ENCODE measurements at regions not wholly inside any gene's neighbourhood (a gene's known extent, or its start where the extent isn't known, plus 50 kb on each side); places are given as distances from the start of the nearest gene placed in this dataset.

GRCh38 chr6:19734061-19734460 lies 103.1 kb upstream of the ID4 start:
- ChIA-PET POLR2A (no interaction called here), CTCF (no interaction called here)
- Histone ChIP-seq H3K79me2 (ENCODE audit: insufficient read depth) (no peaks in the 10 kb centered on the region), H3K4me2 (no peak overlapping the region), H3K9me2 (no peaks in the 10 kb centered on the region), H3K27ac (ENCODE audit: low read depth in 2 of 2, low read length in 1 of 2) (no peak overlapping the region), H4K20me1 (ENCODE audit: insufficient read depth) (no peaks in the 10 kb centered on the region), H3K27me3 (ENCODE audit: insufficient read depth) (no peaks in the 10 kb centered on the region), H2AFZ (ENCODE audit: low read depth) (no peak overlapping the region), H3K9ac (no peak overlapping the region), H3F3A (replicated peaks; ENCODE audit: insufficient read depth) (peaks cover 6% of the 10 kb centered on the region), H3K9me3 (peaks cover 7% of the 10 kb centered on the region; the same call in 1 of the 2 replicates), H3K4me3 (ENCODE audit: low read depth in 2 of 2, low read length in 1 of 2) (no peak overlapping the region), H3K36me3 (replicated peaks in 1 of 2; ENCODE audit: control insufficient read depth in 1 of 2, insufficient read depth in 2 of 2, low read length in 1 of 2) (peaks cover 0 to 5% of the 10 kb centered on the region in 2 experiments), H3K4me1 (ENCODE audit: control insufficient read depth in 1 of 2, insufficient read depth in 2 of 2, low read depth in 1 of 2, low read length in 1 of 2) (peaks cover 0 to 4% of the 10 kb centered on the region in 2 experiments; a peak in 1 of 4 replicates)
- WGBS (ENCODE audit: low lambda C conversion rate): 68% methylated on average over 15 of the region's 15 CpGs
- DNase-seq: no peak
- TF ChIP-seq, protein P1, sequence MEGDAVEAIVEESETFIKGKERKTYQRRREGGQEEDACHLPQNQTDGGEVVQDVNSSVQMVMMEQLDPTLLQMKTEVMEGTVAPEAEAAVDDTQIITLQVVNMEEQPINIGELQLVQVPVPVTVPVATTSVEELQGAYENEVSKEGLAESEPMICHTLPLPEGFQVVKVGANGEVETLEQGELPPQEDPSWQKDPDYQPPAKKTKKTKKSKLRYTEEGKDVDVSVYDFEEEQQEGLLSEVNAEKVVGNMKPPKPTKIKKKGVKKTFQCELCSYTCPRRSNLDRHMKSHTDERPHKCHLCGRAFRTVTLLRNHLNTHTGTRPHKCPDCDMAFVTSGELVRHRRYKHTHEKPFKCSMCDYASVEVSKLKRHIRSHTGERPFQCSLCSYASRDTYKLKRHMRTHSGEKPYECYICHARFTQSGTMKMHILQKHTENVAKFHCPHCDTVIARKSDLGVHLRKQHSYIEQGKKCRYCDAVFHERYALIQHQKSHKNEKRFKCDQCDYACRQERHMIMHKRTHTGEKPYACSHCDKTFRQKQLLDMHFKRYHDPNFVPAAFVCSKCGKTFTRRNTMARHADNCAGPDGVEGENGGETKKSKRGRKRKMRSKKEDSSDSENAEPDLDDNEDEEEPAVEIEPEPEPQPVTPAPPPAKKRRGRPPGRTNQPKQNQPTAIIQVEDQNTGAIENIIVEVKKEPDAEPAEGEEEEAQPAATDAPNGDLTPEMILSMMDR (IDR thresholded peaks at IDR 0.05): no peak
- TF ChIP-seq TEAD4 (IDR thresholded peaks at IDR 0.05; ENCODE audit: borderline replicate concordance, insufficient read depth) (no peak), SMC3 (IDR thresholded peaks at IDR 0.05; ENCODE audit: low read depth, low read length) (no peak), GATA2 (CRISPR knock-in tag; IDR thresholded peaks at IDR 0.05) (no peak)

- POLR2A ChIA-PET: no interaction called here
- Histone ChIP-seq H2AFZ (ENCODE audit: low read depth) (no peak overlapping the region), H3K27ac (ENCODE audit: low read depth in 2 of 2, low read length in 1 of 2) (no peak overlapping the region), H3K79me2 (ENCODE audit: insufficient read depth) (no peaks in the 10 kb centered on the region), H3K27me3 (ENCODE audit: insufficient read depth) (no peaks in the 10 kb centered on the region), H3F3A (replicated peaks; ENCODE audit: insufficient read depth) (peaks cover 5% of the 10 kb centered on the region), H3K4me1 (ENCODE audit: control insufficient read depth in 1 of 2, insufficient read depth in 2 of 2, low read depth in 1 of 2, low read length in 1 of 2) (peaks cover 0 to 4% of the 10 kb centered on the region in 2 experiments; a peak in 1 of 4 replicates), H3K4me3 (ENCODE audit: low read depth in 2 of 2, low read length in 1 of 2) (no peak overlapping the region), H3K9me3 (peaks cover 7% of the 10 kb centered on the region; the same call in 1 of the 2 replicates), H3K9ac (no peak overlapping the region), H3K4me2 (no peak overlapping the region), H3K36me3 (replicated peaks in 1 of 2; ENCODE audit: control insufficient read depth in 1 of 2, insufficient read depth in 2 of 2, low read length in 1 of 2) (peaks cover 0 to 5% of the 10 kb centered on the region in 2 experiments), H3K9me2 (no peaks in the 10 kb centered on the region), H4K20me1 (ENCODE audit: insufficient read depth) (no peaks in the 10 kb centered on the region)
- WGBS (ENCODE audit: low lambda C conversion rate): 88% methylated on average over 2 of the region's 2 CpGs
- CTCF ChIA-PET: no interaction called here
- no peak for TF ChIP-seq EZH2phosphoT487 (IDR thresholded peaks at IDR 0.05; ENCODE audit: borderline replicate concordance, low read depth)
- TF ChIP-seq GABPA (IDR thresholded peaks at IDR 0.05; ENCODE audit: low read depth): no peak
- TF ChIP-seq ZBTB33 (IDR thresholded peaks at IDR 0.05; ENCODE audit: borderline replicate concordance, low read depth): no peak
- TF ChIP-seq TAF1 (IDR thresholded peaks at IDR 0.05; ENCODE audit: borderline replicate concordance, low read depth, low read length): no peak
- TF ChIP-seq RXRA (IDR thresholded peaks at IDR 0.05; ENCODE audit: borderline replicate concordance, low read depth): no peak
- no peak for TF ChIP-seq POLR2AphosphoS5 (IDR thresholded peaks at IDR 0.05; ENCODE audit: low read depth, low read length)
- DNase-seq: no peak
These were observed 102.7 kb upstream of the ID4 start for GRCh38 chr6:19734519-19734918.
